K562 (cell line): ENCODE measurements at regions not wholly inside any gene's neighbourhood (a gene's known extent, or its start where the extent isn't known, plus 50 kb on each side); places are given as distances from the start of the nearest gene placed in this dataset.

Source experiments
- CBX1 ChIP-seq: sonication (generic); IDR thresholded peaks from 2 replicates; pipeline ENCODE4 v1.6.1; 2016; ENCODE audit warnings: antibody characterized with exemption, low read depth, mild to moderate bottlenecking
- DIDO1 ChIP-seq: fragments of 450-650 bp; IDR thresholded peaks from 2 replicates; pipeline ENCODE4 v1.6.1; 2016; ENCODE audit warnings: low read depth, missing biosample characterization, missing genetic modification characterization
- EGR1 ChIP-seq: fragments of 450-650 bp; conservative IDR thresholded peaks from 2 replicates; pipeline ENCODE4 v1.6.1; 2017; ENCODE audit warnings: mild to moderate bottlenecking
- NCOR1 ChIP-seq: fragments of 450-650 bp; IDR thresholded peaks from 2 replicates; pipeline ENCODE4 v1.6.1; 2016; ENCODE audit warnings: mild to moderate bottlenecking, moderate library complexity
- PHB ChIP-seq: fragments of 250-450 bp; sonication (Bioruptor Pico); IDR thresholded peaks from 2 replicates; pipeline ENCODE4 v1.5.0; 2021
- POLR2A ChIP-seq: fragments of 450-650 bp; conservative IDR thresholded peaks from 2 replicates; pipeline ENCODE4 v1.6.1; 2016
- POLR2AphosphoS5 ChIP-seq: IDR thresholded peaks from 2 replicates; pipeline ENCODE4 v1.6.1; 2011; ENCODE audit warnings: mild to moderate bottlenecking, low read depth, low read length, moderate library complexity; ENCODE audit not compliant: control insufficient read depth, insufficient read depth
- PTBP1 ChIP-seq: fragments of 200-400 bp; formaldehyde crosslinking; IDR thresholded peaks from 2 replicates; pipeline ENCODE4 v1.6.1; 2017; ENCODE audit warnings: low read depth, low read length
- ZBED1 ChIP-seq: IDR thresholded peaks from 2 replicates; pipeline ENCODE4 v1.6.1; 2014
- ZFX ChIP-seq: sonication (generic); formaldehyde crosslinking; IDR thresholded peaks from 2 replicates; pipeline ENCODE4 v1.8.0; 2022; ENCODE audit warnings: mild to moderate bottlenecking, missing genetic modification reagents, moderate library complexity
- ZNF274 ChIP-seq: IDR thresholded peaks from 2 replicates; pipeline ENCODE4 v1.6.1; 2011; ENCODE audit warnings: low read depth, mild to moderate bottlenecking, low read length, moderate library complexity, borderline replicate concordance
- TF ChIP-seq, protein P1 (sequence below), 3 experiments: IDR thresholded peaks in 2 of 3; conservative IDR thresholded peaks in 1 of 3; 2 replicates each; pipeline ENCODE4 v1.5.1; 2011 to 2012; ENCODE audit warnings: low read length in 3 of 3, mild to moderate bottlenecking in 3 of 3, control low read depth in 2 of 3, improper control_type of control experiment in 1 of 3, inconsistent platforms in 1 of 3, low read depth in 1 of 3, mixed read lengths in 1 of 3, moderate library complexity in 1 of 3; ENCODE audit not compliant: insufficient read depth in 2 of 3

- TF ChIP-seq ZFX (CRISPR knock-in tag): no peak
- no peak for TF ChIP-seq ZNF274
- no peak for TF ChIP-seq ZBED1
- no peak for TF ChIP-seq EGR1
- no peak for TF ChIP-seq CBX1
- no peak for TF ChIP-seq PTBP1
- TF ChIP-seq POLR2AphosphoS5: no peak
- TF ChIP-seq, protein P1, sequence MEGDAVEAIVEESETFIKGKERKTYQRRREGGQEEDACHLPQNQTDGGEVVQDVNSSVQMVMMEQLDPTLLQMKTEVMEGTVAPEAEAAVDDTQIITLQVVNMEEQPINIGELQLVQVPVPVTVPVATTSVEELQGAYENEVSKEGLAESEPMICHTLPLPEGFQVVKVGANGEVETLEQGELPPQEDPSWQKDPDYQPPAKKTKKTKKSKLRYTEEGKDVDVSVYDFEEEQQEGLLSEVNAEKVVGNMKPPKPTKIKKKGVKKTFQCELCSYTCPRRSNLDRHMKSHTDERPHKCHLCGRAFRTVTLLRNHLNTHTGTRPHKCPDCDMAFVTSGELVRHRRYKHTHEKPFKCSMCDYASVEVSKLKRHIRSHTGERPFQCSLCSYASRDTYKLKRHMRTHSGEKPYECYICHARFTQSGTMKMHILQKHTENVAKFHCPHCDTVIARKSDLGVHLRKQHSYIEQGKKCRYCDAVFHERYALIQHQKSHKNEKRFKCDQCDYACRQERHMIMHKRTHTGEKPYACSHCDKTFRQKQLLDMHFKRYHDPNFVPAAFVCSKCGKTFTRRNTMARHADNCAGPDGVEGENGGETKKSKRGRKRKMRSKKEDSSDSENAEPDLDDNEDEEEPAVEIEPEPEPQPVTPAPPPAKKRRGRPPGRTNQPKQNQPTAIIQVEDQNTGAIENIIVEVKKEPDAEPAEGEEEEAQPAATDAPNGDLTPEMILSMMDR (IDR thresholded peaks at IDR 0.05 in 2 of 3, conservative IDR thresholded peaks at IDR 0.05 in 1 of 3; ENCODE audit: insufficient read depth in 2 of 3, low read depth in 1 of 3, low read length in 3 of 3): no peak
- no peak for TF ChIP-seq NCOR1
- no peak for TF ChIP-seq POLR2A
- no peak for TF ChIP-seq PHB (CRISPR knock-in tag)
- no peak for TF ChIP-seq DIDO1 (tag)
Measured at GRCh38 chr10:131845505-131846239, 55.1 kb upstream of the PPP2R2D start.
